ENCODE measurements at regions not wholly inside any gene's neighbourhood (a gene's known extent, or its start where the extent isn't known, plus 50 kb on each side); places are given as distances from the start of the nearest gene placed in this dataset.

- TF ChIP-seq E2F5 (CRISPR knock-in tag; IDR thresholded peaks at IDR 0.05) (no peak), ZNF317 (CRISPR knock-in tag; IDR thresholded peaks at IDR 0.05; ENCODE audit: borderline replicate concordance, low read depth) (no peak), E2F1 (CRISPR knock-in tag; IDR thresholded peaks at IDR 0.05) (no peak), ZNF425 (CRISPR knock-in tag; conservative IDR thresholded peaks at IDR 0.05) (no peak), IRF2 (CRISPR knock-in tag; IDR thresholded peaks at IDR 0.05; ENCODE audit: borderline replicate concordance, low read depth) (no peak), ERG (CRISPR knock-in tag; IDR thresholded peaks at IDR 0.05) (no peak), CREB1 (CRISPR knock-in tag; IDR thresholded peaks at IDR 0.05) (no peak), ZBTB43 (CRISPR knock-in tag; IDR thresholded peaks at IDR 0.05) (no peak), CBFB (CRISPR knock-in tag; IDR thresholded peaks at IDR 0.05; ENCODE audit: low read depth) (no peak)
Measured at GRCh38 chr4:125714049-125714448, 399.3 kb downstream of the FAT4 start (continued).

- Mint-ChIP-seq H3K4me1 (peaks cover 23% of the 10 kb centered on the region), H3K9me3 (peaks cover 13% of the 10 kb centered on the region), H3K27me3 (ENCODE audit: low read depth) (no peaks in the 10 kb centered on the region), H3K27ac (peak overlapping the region; percentile 83), H3K4me3 (no peak overlapping the region), H3K36me3 (peaks cover 9% of the 10 kb centered on the region)
- ATAC-seq (peak; percentile 99), DNase-seq (ENCODE audit: low spot score) (no peak)
- ChIA-PET CTCF (interaction anchor here (1.0 kb wide), 1 partner anchor 400 kb away, joined by 3 read pairs; the partner anchor contains the start of gene FAT4), POLR2A (no interaction called here)
- TF ChIP-seq NFE2L1 (CRISPR knock-in tag; IDR thresholded peaks at IDR 0.05) (no peak), ZNF121 (CRISPR knock-in tag; IDR thresholded peaks at IDR 0.05) (peak; percentile 76), MLX (CRISPR knock-in tag; IDR thresholded peaks at IDR 0.05) (no peak), ZNF532 (CRISPR knock-in tag; IDR thresholded peaks at IDR 0.05; ENCODE audit: borderline replicate concordance) (no peak), ZMAT4 (CRISPR knock-in tag; IDR thresholded peaks at IDR 0.05) (no peak), CBFB (CRISPR knock-in tag; IDR thresholded peaks at IDR 0.05; ENCODE audit: low read depth) (no peak), ZNF281 (CRISPR knock-in tag; IDR thresholded peaks at IDR 0.05) (no peak), TEAD4 (CRISPR knock-in tag; IDR thresholded peaks at IDR 0.05) (no peak), ZNF317 (CRISPR knock-in tag; IDR thresholded peaks at IDR 0.05; ENCODE audit: borderline replicate concordance, low read depth) (no peak), ETV6 (CRISPR knock-in tag; IDR thresholded peaks at IDR 0.05) (no peak), ZNF423 (CRISPR knock-in tag; IDR thresholded peaks at IDR 0.05) (0 out of 2 replicates have a peak, but pooled peaks have one; percentile 31), FOXK1 (CRISPR knock-in tag; IDR thresholded peaks at IDR 0.05) (no peak)
Measured at GRCh38 chr4:125714845-125715244, 400.1 kb downstream of the FAT4 start.
